ENCODE measurements at regions not wholly inside any gene's neighbourhood (a gene's known extent, or its start where the extent isn't known, plus 50 kb on each side); places are given as distances from the start of the nearest gene placed in this dataset.
"Not testable (repeated sequence)": the region's sequence is repeated elsewhere in the genome, so short reads cannot be mapped to it uniquely, and the experiment has no call there.

DNA sequence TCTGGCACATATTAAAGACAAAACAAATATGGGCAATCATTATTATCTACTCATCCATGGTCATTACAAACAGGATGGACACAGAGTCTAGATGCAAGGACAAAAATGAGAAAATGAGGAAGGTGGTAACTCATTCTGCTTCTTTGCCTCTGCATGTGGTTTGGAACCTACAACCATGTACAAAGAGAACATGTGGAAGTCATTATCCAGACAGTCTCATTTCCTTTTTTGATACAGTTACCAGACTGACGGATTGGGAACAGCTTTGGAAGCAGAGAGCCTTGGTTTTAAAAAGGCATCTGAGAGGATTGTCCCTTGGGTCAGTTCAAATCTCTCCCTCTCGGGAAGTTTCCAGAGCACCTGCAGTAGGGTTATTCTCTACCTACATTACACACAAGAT is 433.4 kb upstream of the TNC start:
- no peak for ATAC-seq
- no peak for DNase-seq
- intact Hi-C loops (cut with DNase I): no loop called here

GRCh38 chr9:115553060-115553773 is 435.3 kb upstream of the TNC start:
- no peak for DNase-seq
- intact Hi-C loops (cut with DNase I): no loop called here

GRCh38 chr9:115556432-115556831 is 438.5 kb upstream of the TNC start:
- intact Hi-C loops (cut with DNase I): no loop called here
- no peak for ATAC-seq
- no peak for DNase-seq

More at GRCh38 chr9:115553060-115553773, 435.3 kb upstream of the TNC start:
- no peak for ATAC-seq

DNA sequence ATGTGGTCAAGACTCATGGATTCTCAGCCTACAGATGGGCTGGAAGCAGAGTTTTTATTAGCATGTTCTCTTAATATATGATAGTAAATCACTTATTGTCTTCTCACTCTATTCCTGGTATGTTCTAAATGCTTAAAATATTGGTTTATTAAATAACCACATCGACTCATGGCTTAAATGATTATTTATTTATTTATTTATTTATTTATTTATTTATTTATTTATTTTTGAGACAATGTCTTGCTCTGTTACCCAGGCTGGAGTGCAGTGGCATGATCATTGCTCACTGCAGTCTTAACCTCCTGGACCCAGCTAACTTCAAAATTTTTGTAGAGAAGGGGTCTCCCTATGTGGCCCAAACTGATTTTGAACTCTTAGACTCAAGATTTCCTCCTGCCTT is 457.2 kb upstream of the TNC start:
- ATAC-seq: no peak
- intact Hi-C loops (cut with DNase I): no loop called here
- DNase-seq: no peak

GRCh38 chr9:115585458-115585857 is 467.5 kb upstream of the TNC start:
- intact Hi-C loops (cut with DNase I); ATAC-seq; DNase-seq: not testable (repeated sequence)

DNA sequence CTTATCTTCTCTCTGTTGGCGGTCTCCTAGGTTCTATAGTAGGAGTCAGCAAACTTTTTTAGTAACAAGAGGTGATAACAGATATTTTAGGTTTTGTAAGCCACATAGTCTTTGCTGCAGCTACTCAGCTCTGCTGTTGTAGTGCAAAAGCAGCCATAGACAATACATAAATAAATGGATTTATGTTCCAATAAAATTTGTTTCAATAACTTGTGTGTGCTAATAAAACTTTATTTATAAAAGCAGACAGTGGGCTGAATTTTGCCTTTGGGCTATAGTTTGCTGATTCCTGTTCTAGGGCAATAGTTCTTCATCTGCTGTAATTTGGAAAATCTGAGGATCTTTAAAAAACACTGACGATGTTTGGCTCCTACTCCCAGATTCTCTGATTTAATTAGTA is 469.4 kb upstream of the TNC start:
- no peak for ATAC-seq
- no peak for DNase-seq
- intact Hi-C loops (cut with DNase I): no loop called here

DNA sequence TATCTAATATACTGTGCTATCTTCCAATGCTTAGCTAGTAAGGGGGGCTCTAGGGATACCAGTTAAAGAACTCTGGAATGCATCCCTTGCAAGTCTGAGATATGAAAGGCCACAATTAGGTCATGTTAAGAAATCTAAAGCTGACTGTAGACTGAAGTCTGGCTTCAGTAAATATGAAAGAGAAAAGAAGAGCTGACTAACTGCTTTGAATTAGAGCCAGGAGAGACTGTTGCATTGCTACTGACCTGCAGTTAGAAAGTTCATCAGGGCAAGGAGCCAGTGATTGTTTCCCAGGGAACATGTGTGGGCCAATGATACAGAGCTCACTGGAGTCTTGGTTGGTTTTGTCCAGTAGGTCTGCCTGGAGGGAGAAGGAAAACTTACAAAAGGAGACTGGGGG is 472.1 kb upstream of the TNC start:
- ATAC-seq (peak in 1 of 2 donors; percentile 82), DNase-seq (no peak)

DNA sequence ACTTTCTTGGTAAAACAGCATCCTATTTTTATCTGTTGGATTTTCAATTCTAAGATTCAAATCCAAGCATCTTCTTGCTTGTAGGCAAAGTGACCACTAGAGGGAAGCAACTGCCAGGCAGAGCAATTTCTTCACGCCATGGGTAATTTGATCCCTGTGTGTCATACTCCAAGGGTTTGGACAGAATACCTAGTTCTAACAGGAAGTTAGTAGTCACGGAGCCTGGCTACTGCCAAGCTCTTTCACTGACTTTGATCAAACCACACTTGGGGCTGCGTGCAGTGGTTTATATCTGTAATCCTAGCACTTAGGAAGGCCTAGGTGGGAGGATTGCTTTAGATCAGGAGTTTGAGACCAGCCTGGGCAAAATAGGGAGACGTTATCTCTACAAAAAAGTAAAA is 473.6 kb upstream of the TNC start:
- peak; percentile 88 to 92 for ATAC-seq
- intact Hi-C loops (cut with DNase I): loop anchor here (5.0 to 10.0 kb wide), 5 partner anchors 103 to 1071 kb away; no protein-coding TSS in a partner anchor
- peak; percentile 62 for DNase-seq

More for the DNA sequence above, 472.1 kb upstream of the TNC start:
- intact Hi-C loops (cut with DNase I): loop anchor here (5.0 to 10.0 kb wide), 5 partner anchors 105 to 1072 kb away; no protein-coding TSS in a partner anchor

- ATAC-seq: no peak
- intact Hi-C loops (cut with DNase I): loop anchor here (5.0 to 10.0 kb wide), 5 partner anchors 101 to 1069 kb away; no protein-coding TSS in a partner anchor
- DNase-seq: no peak
Observed at GRCh38 chr9:115593587-115594091, 475.7 kb upstream of the TNC start.

- DNase-seq: no peak
- no peak for ATAC-seq
- intact Hi-C loops (cut with DNase I): loop anchor here (5.0 to 10.0 kb wide), 5 partner anchors 100 to 1068 kb away; no protein-coding TSS in a partner anchor
Observed at GRCh38 chr9:115594557-115594956, 476.6 kb upstream of the TNC start.

DNA sequence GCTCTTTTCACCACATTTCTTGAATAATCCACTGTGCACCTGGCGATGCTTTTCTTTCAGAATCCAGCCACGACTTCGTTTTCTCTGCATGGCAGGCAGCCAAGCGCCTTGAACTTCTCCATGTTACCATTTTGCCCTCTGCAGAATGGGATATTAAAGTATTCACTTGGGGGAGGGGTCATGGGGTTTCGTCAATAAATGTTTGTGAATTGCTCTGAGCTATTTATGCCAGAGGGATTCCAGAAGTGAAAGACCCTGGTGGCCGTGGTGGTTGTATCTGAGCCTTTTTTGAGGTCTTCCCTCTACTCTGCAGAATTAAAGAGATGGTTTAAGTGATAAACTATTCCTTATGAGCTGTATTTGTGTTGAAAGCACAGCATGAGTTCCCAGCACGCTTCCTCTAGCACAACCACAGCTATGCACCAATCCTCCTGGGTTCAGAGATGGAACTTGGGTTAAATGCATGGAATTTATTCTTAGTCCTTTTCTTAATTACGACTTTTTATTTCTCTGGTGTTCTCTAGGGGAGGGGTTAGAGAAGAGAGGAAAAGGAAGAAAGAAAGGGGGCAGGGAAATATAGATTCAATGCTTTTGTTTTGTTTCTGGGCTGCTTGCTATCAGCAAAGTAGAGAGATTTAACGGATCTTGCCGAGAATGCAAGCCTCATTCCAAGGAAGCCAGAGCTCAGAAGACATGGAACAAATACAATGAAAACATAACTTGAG is 478.2 kb upstream of the TNC start:
- DNase-seq: no peak
- intact Hi-C loops (cut with DNase I): loop anchor here (10.0 kb wide), 2 partner anchors 99 to 1059 kb away; no protein-coding TSS in a partner anchor

DNA sequence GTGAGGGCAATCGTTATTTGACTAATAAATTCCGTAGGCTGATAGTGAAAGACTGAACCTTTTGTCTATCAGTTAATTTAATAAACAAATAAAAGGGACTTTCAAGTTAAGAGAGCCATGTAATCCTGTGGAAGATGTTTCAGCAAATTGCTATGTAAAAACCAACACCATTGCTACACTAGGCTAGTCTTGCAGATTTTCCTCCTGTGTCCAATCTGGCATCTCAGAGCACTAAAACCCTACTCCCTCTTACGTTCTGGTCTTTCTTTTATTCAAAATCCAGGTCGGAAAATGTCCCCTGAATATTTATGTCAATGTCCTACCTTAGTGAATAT is 478.8 kb upstream of the TNC start:
- no peak for DNase-seq
- ATAC-seq: peak in 1 of 2 donors; percentile 13

More for the DNA sequence above, 478.2 kb upstream of the TNC start:
- ATAC-seq: no peak

GRCh38 chr9:115597330-115597895 is 479.5 kb upstream of the TNC start:
- intact Hi-C loops (cut with DNase I): loop anchor here (10.0 kb wide), 2 partner anchors 97 to 1057 kb away; no protein-coding TSS in a partner anchor
- DNase-seq (no peak), ATAC-seq (no peak)

More for the DNA sequence above, 478.8 kb upstream of the TNC start:
- intact Hi-C loops (cut with DNase I): loop anchor here (10.0 kb wide), 2 partner anchors 98 to 1058 kb away; no protein-coding TSS in a partner anchor

GRCh38 chr9:115598751-115599150 is 480.8 kb upstream of the TNC start:
- intact Hi-C loops (cut with DNase I): loop anchor here (10.0 kb wide), 2 partner anchors 96 to 1056 kb away; no protein-coding TSS in a partner anchor
- DNase-seq (no peak), ATAC-seq (no peak)

- DNase-seq (no peak), ATAC-seq (no peak)
- intact Hi-C loops (cut with DNase I): loop anchor here (10.0 kb wide), 2 partner anchors 95 to 1055 kb away; no protein-coding TSS in a partner anchor
Observed at GRCh38 chr9:115599898-115600297, 481.9 kb upstream of the TNC start.

GRCh38 chr9:115601434-115601833 is 483.5 kb upstream of the TNC start:
- DNase-seq: no peak
- no peak for ATAC-seq
- intact Hi-C loops (cut with DNase I): no loop called here

DNA sequence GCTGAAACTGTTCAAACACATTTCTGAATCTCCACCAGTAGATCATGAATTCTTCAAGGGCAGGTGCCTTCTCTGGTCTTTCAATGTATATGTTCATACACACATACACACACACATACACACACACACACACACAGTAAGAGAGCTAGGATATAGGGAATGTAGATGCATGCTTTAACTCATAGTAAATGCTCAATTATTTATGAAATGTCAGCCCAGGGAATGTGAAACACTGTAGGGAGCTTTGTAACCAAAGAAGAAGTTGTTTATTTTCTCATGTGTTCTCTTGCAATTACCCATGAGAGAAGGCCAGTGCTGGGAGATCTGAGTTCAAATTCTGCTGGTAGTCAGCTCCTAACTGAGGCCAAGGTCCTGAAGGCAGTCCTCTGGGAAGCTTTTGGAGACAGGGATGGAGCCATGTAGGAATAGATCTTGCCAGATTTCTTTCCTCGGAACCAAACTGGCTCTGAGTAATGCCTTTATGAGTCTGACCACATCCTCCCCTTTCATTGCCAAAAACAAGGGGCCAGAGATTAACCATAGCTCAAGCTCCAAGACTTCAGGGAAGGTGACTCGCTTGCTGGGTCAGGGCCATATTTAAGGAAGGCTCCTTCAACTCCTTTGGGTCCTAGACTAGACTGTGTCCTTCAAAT is 487.0 kb upstream of the TNC start:
- intact Hi-C loops (cut with DNase I): no loop called here
- ATAC-seq (peak in 1 of 2 donors; percentile 89), DNase-seq (no peak)

GRCh38 chr9:115606838-115607237 is 488.9 kb upstream of the TNC start:
- ATAC-seq (no peak), DNase-seq (no peak)
- intact Hi-C loops (cut with DNase I): no loop called here

Data from left cardiac atrium (tissue), 4 donors.